ENCODE measurements at regions not wholly inside any gene's neighbourhood (a gene's known extent, or its start where the extent isn't known, plus 50 kb on each side); places are given as distances from the start of the nearest gene placed in this dataset.

DNA sequence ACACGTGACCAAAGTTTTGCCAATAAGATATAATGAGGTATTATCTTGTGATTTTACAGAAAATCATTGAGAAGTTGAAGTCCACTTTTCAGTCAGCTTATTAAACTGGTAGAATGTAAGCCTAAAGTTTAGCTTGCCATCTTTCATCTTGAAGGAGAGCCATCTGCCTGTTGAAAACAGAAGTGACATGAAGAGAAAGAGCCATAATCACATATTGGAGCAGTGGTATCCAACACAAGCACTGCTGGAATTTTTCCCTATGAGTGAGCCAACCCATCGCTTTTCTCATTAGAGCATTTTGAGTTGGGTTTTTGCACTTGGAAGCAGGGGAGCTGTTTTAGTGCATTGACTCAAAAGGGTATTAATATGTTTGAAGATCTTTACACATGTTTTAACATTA lies 117.6 kb upstream of the FERD3L start:
- H3K4me1 ChIP-seq (ENCODE audit: control insufficient read depth in 1 of 2, insufficient read depth in 2 of 2, low read length in 2 of 2) = no peaks in the 10 kb centered on the region
- TF ChIP-seq, protein P1, sequence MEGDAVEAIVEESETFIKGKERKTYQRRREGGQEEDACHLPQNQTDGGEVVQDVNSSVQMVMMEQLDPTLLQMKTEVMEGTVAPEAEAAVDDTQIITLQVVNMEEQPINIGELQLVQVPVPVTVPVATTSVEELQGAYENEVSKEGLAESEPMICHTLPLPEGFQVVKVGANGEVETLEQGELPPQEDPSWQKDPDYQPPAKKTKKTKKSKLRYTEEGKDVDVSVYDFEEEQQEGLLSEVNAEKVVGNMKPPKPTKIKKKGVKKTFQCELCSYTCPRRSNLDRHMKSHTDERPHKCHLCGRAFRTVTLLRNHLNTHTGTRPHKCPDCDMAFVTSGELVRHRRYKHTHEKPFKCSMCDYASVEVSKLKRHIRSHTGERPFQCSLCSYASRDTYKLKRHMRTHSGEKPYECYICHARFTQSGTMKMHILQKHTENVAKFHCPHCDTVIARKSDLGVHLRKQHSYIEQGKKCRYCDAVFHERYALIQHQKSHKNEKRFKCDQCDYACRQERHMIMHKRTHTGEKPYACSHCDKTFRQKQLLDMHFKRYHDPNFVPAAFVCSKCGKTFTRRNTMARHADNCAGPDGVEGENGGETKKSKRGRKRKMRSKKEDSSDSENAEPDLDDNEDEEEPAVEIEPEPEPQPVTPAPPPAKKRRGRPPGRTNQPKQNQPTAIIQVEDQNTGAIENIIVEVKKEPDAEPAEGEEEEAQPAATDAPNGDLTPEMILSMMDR (IDR thresholded peaks at IDR 0.05) = no peak
- no peak overlapping the region for H3K9ac ChIP-seq (ENCODE audit: insufficient read depth, low read length, poor library complexity, severe bottlenecking)
- H3K4me3 Mint-ChIP-seq = no peak overlapping the region
- intact Hi-C loops (cut with micrococcal nuclease) = no loop called here
- no peak overlapping the region for H3K27ac ChIP-seq (ENCODE audit: low read depth in 1 of 2, low read length in 2 of 2)
- no peak for DNase-seq
- H3K9me3 ChIP-seq (replicated peaks in 1 of 2; ENCODE audit: control insufficient read depth in 1 of 2, insufficient read depth in 1 of 2, low read length in 2 of 2) = no peaks in the 10 kb centered on the region
- H3K9me3 Mint-ChIP-seq = peaks cover 0 to 5% (median 3%) of the 10 kb centered on the region in 7 donors
- H4K20me1 ChIP-seq (ENCODE audit: insufficient read depth, low read length) = no peaks in the 10 kb centered on the region
- peaks cover 0 to 2% (median 0%) of the 10 kb centered on the region in 3 donors for H3K27me3 Mint-ChIP-seq (ENCODE audit: low read depth in 3 of 3)
- no peak overlapping the region for H3K4me2 ChIP-seq (replicated peaks; ENCODE audit: extremely low read depth, low read length, poor library complexity, severe bottlenecking)
- no peaks in the 10 kb centered on the region for H3K36me3 ChIP-seq (replicated peaks in 1 of 2; ENCODE audit: control insufficient read depth in 1 of 2, insufficient read depth in 2 of 2, low read length in 2 of 2)
- no peak overlapping the region for H3K4me3 ChIP-seq (replicated peaks in 1 of 3; ENCODE audit: low read depth in 2 of 3, low read length in 3 of 3)
- H3K79me2 ChIP-seq (ENCODE audit: insufficient read depth, low read length) = no peaks in the 10 kb centered on the region
- no peaks in the 10 kb centered on the region for H3K27me3 ChIP-seq (ENCODE audit: control insufficient read depth in 2 of 2, insufficient read depth in 2 of 2, low read length in 2 of 2)
- no peak overlapping the region for H3K27ac Mint-ChIP-seq
- H3K4me1 Mint-ChIP-seq = no peaks in the 10 kb centered on the region
- 100% methylated on average over 1 of the region's 2 CpGs for WGBS (ENCODE audit: insufficient coverage)
- no peaks in the 10 kb centered on the region for H3K36me3 Mint-ChIP-seq
- no peak overlapping the region for H2AFZ ChIP-seq (ENCODE audit: insufficient read depth, low read depth, low read length, poor library complexity, severe bottlenecking)

DNA sequence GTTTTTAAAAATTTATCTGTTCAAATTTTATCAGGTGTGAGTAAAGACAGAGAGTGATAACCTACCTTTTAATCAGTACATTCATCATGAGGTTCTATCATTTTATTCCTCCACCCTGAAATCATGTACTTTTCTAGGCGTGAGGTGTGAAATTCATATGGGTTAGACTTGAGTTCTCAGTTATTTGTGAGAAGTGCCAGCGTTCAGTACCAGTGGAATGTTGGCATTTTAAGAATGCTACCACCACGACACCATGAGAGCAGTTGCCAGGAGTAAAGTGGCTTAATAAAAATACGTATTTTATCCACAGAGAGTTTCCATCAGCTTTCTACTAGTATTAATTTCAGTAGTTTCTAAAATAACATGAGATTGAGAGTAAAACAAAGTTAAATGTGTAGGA lies 104.1 kb upstream of the FERD3L start:
- no peak overlapping the region for H3K4me2 ChIP-seq (replicated peaks; ENCODE audit: extremely low read depth, low read length, poor library complexity, severe bottlenecking)
- no CpG with 5 or more reads among the region's 4 CpGs for WGBS (ENCODE audit: insufficient coverage)
- no peaks in the 10 kb centered on the region for H3K4me1 ChIP-seq (ENCODE audit: control insufficient read depth in 1 of 2, insufficient read depth in 2 of 2, low read length in 2 of 2)
- intact Hi-C loops (cut with micrococcal nuclease) = no loop called here
- H4K20me1 ChIP-seq (ENCODE audit: insufficient read depth, low read length) = no peaks in the 10 kb centered on the region
- peaks cover 7 to 12% of the 10 kb centered on the region in 2 donors for H3K9me3 ChIP-seq (replicated peaks in 1 of 2; ENCODE audit: control insufficient read depth in 1 of 2, insufficient read depth in 1 of 2, low read length in 2 of 2)
- no peaks in the 10 kb centered on the region for H3K36me3 ChIP-seq (replicated peaks in 1 of 2; ENCODE audit: control insufficient read depth in 1 of 2, insufficient read depth in 2 of 2, low read length in 2 of 2)
- H3K4me3 Mint-ChIP-seq = no peak overlapping the region
- TF ChIP-seq, protein P1 (IDR thresholded peaks at IDR 0.05) = no peak
- H3K79me2 ChIP-seq (ENCODE audit: insufficient read depth, low read length) = no peaks in the 10 kb centered on the region
- H3K36me3 Mint-ChIP-seq = no peaks in the 10 kb centered on the region
- H3K27ac Mint-ChIP-seq = no peak overlapping the region
- no peak overlapping the region for H2AFZ ChIP-seq (ENCODE audit: insufficient read depth, low read depth, low read length, poor library complexity, severe bottlenecking)
- DNase-seq = no peak
- peaks cover 0 to 1% (median 0%) of the 10 kb centered on the region in 3 donors for H3K27me3 Mint-ChIP-seq (ENCODE audit: low read depth in 3 of 3)
- no peaks in the 10 kb centered on the region for H3K27me3 ChIP-seq (ENCODE audit: control insufficient read depth in 2 of 2, insufficient read depth in 2 of 2, low read length in 2 of 2)
- no peak overlapping the region for H3K4me3 ChIP-seq (replicated peaks in 1 of 3; ENCODE audit: low read depth in 2 of 3, low read length in 3 of 3)
- H3K9ac ChIP-seq (ENCODE audit: insufficient read depth, low read length, poor library complexity, severe bottlenecking) = no peak overlapping the region
- H3K27ac ChIP-seq (ENCODE audit: low read depth in 1 of 2, low read length in 2 of 2) = no peak overlapping the region
- no peaks in the 10 kb centered on the region for H3K4me1 Mint-ChIP-seq
- H3K9me3 Mint-ChIP-seq = peaks cover 2 to 13% (median 10%) of the 10 kb centered on the region in 7 donors

Data from CD14-positive monocyte (primary cell).